Testis (tissue), 2 donors: ENCODE measurements at regions not wholly inside any gene's neighbourhood (a gene's known extent, or its start where the extent isn't known, plus 50 kb on each side); places are given as distances from the start of the nearest gene placed in this dataset.

ENCODE experiments used
- CTCF ChIP-seq, 3 experiments: fragments of 450-650 bp in 2 of 3; fragments of 200-600 bp in 1 of 3; sonication (generic) in 1 of 3; IDR thresholded peaks; one replicate each; pipeline ENCODE4 v1.5.1; 2016 to 2019; ENCODE audit warnings: antibody characterized with exemption in 3 of 3, mild to moderate bottlenecking in 2 of 3, moderate library complexity in 1 of 3
- POLR2A ChIP-seq: fragments of 450-650 bp; IDR thresholded peaks from one replicate; pipeline ENCODE4 v1.6.1; 2017; ENCODE audit warnings: antibody characterized with exemption, mild to moderate bottlenecking, moderate library complexity

GRCh38 chr9:115213818-115214334, 95.9 kb upstream of the TNC start:
- TF ChIP-seq POLR2A (no peak), CTCF (IDR thresholded peaks at IDR 0.05) (no peak)
